ENCODE measurements at regions not wholly inside any gene's neighbourhood (a gene's known extent, or its start where the extent isn't known, plus 50 kb on each side); places are given as distances from the start of the nearest gene placed in this dataset.

- Histone ChIP-seq H2AFZ (ENCODE audit: low read depth, low read length) (no peak overlapping the region), H4K20me1 (replicated peaks; ENCODE audit: control insufficient read depth, insufficient read depth, low read length) (no peaks in the 10 kb centered on the region), H3K27me3 (ENCODE audit: control insufficient read depth in 2 of 2, insufficient read depth in 2 of 2, low read length in 2 of 2) (no peaks in the 10 kb centered on the region), H3K36me3 (ENCODE audit: control insufficient read depth, insufficient read depth, low read length) (no peaks in the 10 kb centered on the region), H3K9me3 (replicated peaks; ENCODE audit: control insufficient read depth, insufficient read depth, low read depth, low read length) (0 out of 2 replicates have a peak, but pooled peaks cover 2% of the 10 kb centered on the region), H3K27ac (ENCODE audit: extremely low read depth, low read depth, low read length) (no peak overlapping the region), H3K4me2 (ENCODE audit: insufficient read depth, low read length) (no peak overlapping the region), H3K79me2 (ENCODE audit: control insufficient read depth, insufficient read depth, low read length) (no peaks in the 10 kb centered on the region), H3K9ac (ENCODE audit: insufficient read depth in 1 of 2, low read depth in 2 of 2, low read length in 2 of 2) (no peak overlapping the region), H3K4me1 (replicated peaks in 1 of 2; ENCODE audit: control insufficient read depth in 2 of 2, insufficient read depth in 2 of 2, low read length in 2 of 2) (no peaks in the 10 kb centered on the region), H3K9me1 (ENCODE audit: control insufficient read depth, insufficient read depth, low read length) (no peaks in the 10 kb centered on the region), H3K4me3 (no peak overlapping the region)
- BruUV-seq (replicated peaks) = no TSS peak
- 1% methylated on average over 13 of the region's 13 CpGs for WGBS (ENCODE audit: insufficient coverage, low coverage, missing lambda C conversion rate)
- in situ Hi-C loops (cut with MboI) (no loop called here), intact Hi-C loops (cut with micrococcal nuclease) (no loop called here)
- no peak for ATAC-seq
- no peak for FAIRE-seq
- CTCF ChIA-PET (ENCODE audit: low intra/inter-chr PET ratio) = no interaction called here
- no peak for DNase-seq (ENCODE audit: extremely low read depth in 1 of 4, low spot score in 3 of 4)
- no peak for TF ChIP-seq SIN3B (IDR thresholded peaks at IDR 0.05; ENCODE audit: low read depth)
- TF ChIP-seq MTF1 (CRISPR knock-in tag; IDR thresholded peaks at IDR 0.05; ENCODE audit: borderline replicate concordance) = no peak
- TF ChIP-seq ZZZ3 (IDR thresholded peaks at IDR 0.05) = no peak
- no peak for TF ChIP-seq ZSCAN32 (CRISPR knock-in tag; IDR thresholded peaks at IDR 0.05)
- TF ChIP-seq PML (IDR thresholded peaks at IDR 0.05; ENCODE audit: low read length) = no peak
- TF ChIP-seq ZC3H8 (IDR thresholded peaks at IDR 0.05) = no peak
- no peak for TF ChIP-seq FOXK1 (CRISPR knock-in tag; IDR thresholded peaks at IDR 0.05; ENCODE audit: borderline replicate concordance)
- no peak for TF ChIP-seq DACH1 (IDR thresholded peaks at IDR 0.05; ENCODE audit: partially characterized antibody)
- TF ChIP-seq NR0B1 (IDR thresholded peaks at IDR 0.05; ENCODE audit: partially characterized antibody) = no peak
- TF ChIP-seq MAFF (IDR thresholded peaks at IDR 0.05; ENCODE audit: low read length) = no peak
- TF ChIP-seq POLR2AphosphoS5 (IDR thresholded peaks at IDR 0.05; ENCODE audit: control insufficient read depth, insufficient read depth, low read depth, low read length) = no peak
- POLR2A ChIA-PET = no interaction called here
Measured at GRCh38 chr16:35452471-35452870, 1993.1 kb downstream of the TP53TG3F start.

Measured in K562 (cell line).